Heart right ventricle (tissue), 16 donors: ENCODE measurements at regions not wholly inside any gene's neighbourhood (a gene's known extent, or its start where the extent isn't known, plus 50 kb on each side); places are given as distances from the start of the nearest gene placed in this dataset.

Source experiments
- ATAC-seq, 8 donors: fragments of 200-7000 bp; cut with Tn5 transposase; one replicate each; pipeline ENCODE4 v1.9.1; 2020; ENCODE audit warnings: mild to moderate bottlenecking in 8 of 8, moderate library complexity in 8 of 8, moderate number of reproducible peaks in 1 of 8
- DNase-seq, 2 donors: peaks; one replicate each; pipeline ENCODE4 v3.0.0-alpha.2; 2020
- H3K27ac ChIP-seq, 10 donors: fragments of 200-600 bp; sonication (generic) in 2 of 10; one replicate each; pipeline versions ENCODE4 v1.5.0 to v1.8.0; 2020 to 2022; ENCODE audit warnings: mild to moderate bottlenecking in 3 of 10
- H3K27me3 ChIP-seq, 7 donors: fragments of 200-600 bp; one replicate each; pipeline ENCODE4 v1.8.0; 2021 to 2022; ENCODE audit warnings: mild to moderate bottlenecking in 2 of 7
- H3K36me3 ChIP-seq, 9 donors: fragments of 200-600 bp; sonication (generic) in 1 of 9; one replicate each; pipeline versions ENCODE4 v1.5.0 to v1.8.0; 2020 to 2022; ENCODE audit warnings: mild to moderate bottlenecking in 2 of 9
- H3K4me1 ChIP-seq, 9 donors: fragments of 200-600 bp; sonication (generic) in 1 of 9; one replicate each; pipeline versions ENCODE4 v1.5.0 to v1.8.0; 2020 to 2022; ENCODE audit warnings: mild to moderate bottlenecking in 4 of 9
- H3K4me3 ChIP-seq, 10 donors: fragments of 200-600 bp; sonication (generic) in 2 of 10; one replicate each; pipeline versions ENCODE4 v1.5.0 to v1.8.0; 2020 to 2022; ENCODE audit warnings: mild to moderate bottlenecking in 7 of 10, moderate library complexity in 2 of 10
- H3K9me3 ChIP-seq, 11 donors: fragments of 200-600 bp in 10 of 11; sonication (generic) in 2 of 11; one replicate each; pipeline versions ENCODE4 v1.5.0 to v1.8.0; 2013 to 2022; ENCODE audit warnings: mild to moderate bottlenecking in 2 of 11, control low read depth in 1 of 11, moderate library complexity in 1 of 11
- WGBS, 2 donors: extraction: QIAGEN DNeasy Blood & Tissue Kit; methylation state at CpG; one replicate each; pipeline ENCODE4 v1.1.7; 2013; ENCODE audit warnings: inconsistent platforms in 1 of 2; 5-methylcytosine and 5-hydroxymethylcytosine counted together
- intact Hi-C, 10 donors: fragments of 100-400 bp; cut with DNase I; formaldehyde crosslinking; loops; one replicate each; pipeline versions ENCODE4 v1.11.1 to v1.14.2; 2022
- TF ChIP-seq, protein P1 (sequence below), 9 donors: fragments of 200-600 bp; sonication (generic) in 2 of 9; IDR thresholded peaks; one replicate each; pipeline versions ENCODE4 v1.5.0 to v1.8.0; 2021 to 2022; ENCODE audit warnings: antibody characterized with exemption in 9 of 9, mild to moderate bottlenecking in 5 of 9, moderate library complexity in 1 of 9
- donor health status: Arrhythmogenic right ventricular cardiomyopathy.
- donor health status: ischemic (EF 13 %, LVEDD 7.1; RV severe dilation, severe dysfunction).
- donor health status: healthy with polysubstance abuse.
- donor health status: DM: no; HTN: yes; CAD: no.
- donor health status: DM: no; HTN: no; CAD: no.
- donor health status: ischemic (EF 25% LVEDD 6.9; RV normal size, moderate dysfunction).
- donor health status: ischemic (EF 25% LVEDD 5.7; RV mildly dilated, moderate dysfunction).
- donor health status: healthy.
- donor health status: DM: yes; HTN: yes; CAD: no.
- donor health status: Ischemic cardiomyopathy.
- donor health status: ischemic (EF 35%, LVEDD 5.7; RV mildly dilated, moderate dysfunction).
- donor health status: nonischemic (EF 11% LVEDD 7.7; RV severe dilation, severe dysfunction).
- donor health status: DM: yes; HTN: yes; CAD: no.
- donor health status: PGD.
- donor health status: ischemic (EF 29% LVEDD 5.4; RV normal size, mild dysfunction).
- donor health status: nonischemic (EF 23%, LVEDD 6.1; RV moderate dilation, normal function).

DNA sequence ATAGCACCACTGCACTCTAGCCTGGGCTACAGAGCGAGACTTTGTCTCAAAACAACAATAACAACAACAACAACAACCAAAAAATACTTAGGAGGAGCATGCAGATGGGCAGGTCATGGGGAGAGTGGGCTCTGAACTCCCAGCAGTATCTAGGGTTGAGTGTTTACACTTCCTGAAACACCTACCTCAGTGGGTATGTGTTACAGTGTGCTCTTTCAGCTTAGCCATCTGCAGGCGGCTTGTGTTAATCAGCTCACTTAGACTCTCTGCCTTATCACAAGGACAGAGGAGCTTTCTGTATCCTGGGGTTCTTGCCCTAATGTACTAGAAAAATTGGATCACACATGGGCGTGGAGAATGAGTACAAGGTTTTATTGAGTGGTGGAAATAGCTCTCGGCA lies 340.2 kb downstream of the KIF20B start:
- H3K4me3 ChIP-seq = no peak overlapping the region
- TF ChIP-seq, protein P1, sequence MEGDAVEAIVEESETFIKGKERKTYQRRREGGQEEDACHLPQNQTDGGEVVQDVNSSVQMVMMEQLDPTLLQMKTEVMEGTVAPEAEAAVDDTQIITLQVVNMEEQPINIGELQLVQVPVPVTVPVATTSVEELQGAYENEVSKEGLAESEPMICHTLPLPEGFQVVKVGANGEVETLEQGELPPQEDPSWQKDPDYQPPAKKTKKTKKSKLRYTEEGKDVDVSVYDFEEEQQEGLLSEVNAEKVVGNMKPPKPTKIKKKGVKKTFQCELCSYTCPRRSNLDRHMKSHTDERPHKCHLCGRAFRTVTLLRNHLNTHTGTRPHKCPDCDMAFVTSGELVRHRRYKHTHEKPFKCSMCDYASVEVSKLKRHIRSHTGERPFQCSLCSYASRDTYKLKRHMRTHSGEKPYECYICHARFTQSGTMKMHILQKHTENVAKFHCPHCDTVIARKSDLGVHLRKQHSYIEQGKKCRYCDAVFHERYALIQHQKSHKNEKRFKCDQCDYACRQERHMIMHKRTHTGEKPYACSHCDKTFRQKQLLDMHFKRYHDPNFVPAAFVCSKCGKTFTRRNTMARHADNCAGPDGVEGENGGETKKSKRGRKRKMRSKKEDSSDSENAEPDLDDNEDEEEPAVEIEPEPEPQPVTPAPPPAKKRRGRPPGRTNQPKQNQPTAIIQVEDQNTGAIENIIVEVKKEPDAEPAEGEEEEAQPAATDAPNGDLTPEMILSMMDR (IDR thresholded peaks at IDR 0.05) = no peak
- H3K27ac ChIP-seq = no peak overlapping the region
- no peak for DNase-seq
- intact Hi-C loops = no loop called here
- no peaks in the 10 kb centered on the region for H3K27me3 ChIP-seq
- ATAC-seq = no peak
- H3K4me1 ChIP-seq = no peaks in the 10 kb centered on the region
- H3K9me3 ChIP-seq = peaks cover 0 to 3% (median 0%) of the 10 kb centered on the region in 11 donors
- H3K36me3 ChIP-seq = no peaks in the 10 kb centered on the region
- 65 to 70% methylated on average over 4 of the region's 4 CpGs for WGBS, 2 donors

DNA sequence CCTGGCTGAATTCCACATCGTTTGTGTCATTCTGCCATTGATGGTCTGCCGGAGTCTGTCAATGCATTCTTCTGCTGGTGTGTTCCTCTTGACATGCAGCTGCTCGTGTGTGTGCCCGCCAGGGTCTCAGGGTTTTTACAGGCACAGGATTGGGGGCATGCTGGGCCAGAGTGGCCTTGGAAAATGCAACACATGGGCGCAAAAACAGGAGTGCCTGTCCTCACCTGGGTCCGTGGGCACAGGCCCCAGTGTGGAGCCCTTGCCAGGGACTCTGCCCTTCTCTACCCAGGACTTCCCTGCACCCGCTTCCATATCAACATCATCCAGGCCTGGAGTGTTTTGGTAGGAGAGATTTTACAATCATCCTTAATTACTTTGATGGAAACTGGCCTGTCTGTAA lies 340.7 kb downstream of the KIF20B start:
- Histone ChIP-seq H3K27ac (no peak overlapping the region), H3K9me3 (peaks cover 0 to 3% (median 0%) of the 10 kb centered on the region in 11 donors), H3K4me1 (no peaks in the 10 kb centered on the region), H3K4me3 (no peak overlapping the region), H3K27me3 (no peaks in the 10 kb centered on the region), H3K36me3 (no peaks in the 10 kb centered on the region)
- TF ChIP-seq, protein P1 (IDR thresholded peaks at IDR 0.05) = no peak
- intact Hi-C loops = no loop called here
- DNase-seq (no peak), ATAC-seq (no peak)
- WGBS, 2 donors = 63 to 72% methylated on average over 7 of the region's 7 CpGs

DNA sequence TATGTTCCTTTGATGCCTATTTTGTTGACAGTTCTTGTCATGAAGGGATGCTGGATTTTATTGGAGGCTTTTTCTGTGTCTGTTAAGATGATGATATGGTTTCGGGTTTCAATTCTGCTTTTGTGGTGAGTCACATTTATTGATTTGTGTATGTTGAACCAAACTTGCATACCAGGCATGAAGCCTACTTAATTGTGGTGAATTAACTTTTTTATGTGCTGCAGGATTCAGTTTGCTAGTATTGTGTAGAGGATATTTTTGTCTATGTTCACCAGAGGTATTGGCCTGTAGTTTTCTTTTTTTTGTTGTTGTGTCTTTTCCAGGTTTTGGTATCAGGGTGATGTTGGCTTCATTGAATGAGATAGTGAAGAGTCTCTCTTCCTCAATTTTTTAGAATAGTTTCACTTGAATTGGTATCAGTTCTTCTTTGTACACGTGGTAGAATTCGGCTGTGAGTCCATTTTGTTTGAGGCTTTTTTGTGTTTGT lies 345.9 kb downstream of the KIF20B start:
- TF ChIP-seq, protein P1 (IDR thresholded peaks at IDR 0.05) = no peak
- Histone ChIP-seq H3K36me3 (no peaks in the 10 kb centered on the region), H3K4me1 (peaks cover 0 to 7% (median 0%) of the 10 kb centered on the region in 9 donors), H3K9me3 (peaks cover 0 to 13% (median 0%) of the 10 kb centered on the region in 11 donors), H3K27me3 (no peaks in the 10 kb centered on the region), H3K27ac (no peak overlapping the region), H3K4me3 (no peak overlapping the region)
- no peak for ATAC-seq
- WGBS, 2 donors = 70 to 75% methylated on average over 3 of the region's 3 CpGs
- DNase-seq = no peak
- intact Hi-C loops = no loop called here

DNA sequence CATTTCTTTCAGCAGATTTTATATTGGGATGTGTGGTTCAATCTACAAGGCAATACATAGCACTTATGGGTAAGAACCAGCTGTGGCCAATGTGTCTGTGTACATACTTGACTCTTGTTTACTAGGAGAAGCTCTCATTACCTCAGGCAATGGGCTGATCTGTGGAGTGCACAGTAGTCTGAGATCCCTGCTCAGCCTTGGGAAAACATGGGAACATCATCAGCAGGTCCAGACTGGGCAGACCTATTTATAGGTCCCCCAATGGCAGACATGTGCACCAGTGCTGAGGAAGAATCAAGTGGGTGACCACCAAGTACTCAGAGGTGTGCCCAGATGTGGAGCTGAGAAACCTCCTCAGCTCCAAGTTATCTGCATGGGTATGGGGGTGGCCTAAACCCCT lies 349.7 kb downstream of the KIF20B start:
- TF ChIP-seq, protein P1 (IDR thresholded peaks at IDR 0.05) = no peak
- Histone ChIP-seq H3K27ac (no peak overlapping the region), H3K4me1 (peaks cover 0 to 7% (median 0%) of the 10 kb centered on the region in 9 donors), H3K9me3 (peaks cover 0 to 10% (median 0%) of the 10 kb centered on the region in 11 donors), H3K4me3 (no peak overlapping the region), H3K36me3 (no peaks in the 10 kb centered on the region), H3K27me3 (no peaks in the 10 kb centered on the region)
- no peak for ATAC-seq
- intact Hi-C loops = no loop called here
- DNase-seq = no peak
